Loucy (cell line): ENCODE measurements at regions not wholly inside any gene's neighbourhood (a gene's known extent, or its start where the extent isn't known, plus 50 kb on each side); places are given as distances from the start of the nearest gene placed in this dataset.

Source experiments
- H2AFZ ChIP-seq: fragments of 200-600 bp; sonication (generic); 2 replicates; pipeline ENCODE4 v1.6.0; 2016; ENCODE audit warnings: antibody characterized with exemption, mild to moderate bottlenecking, low read length, moderate library complexity
- H3F3A ChIP-seq: fragments of 200-600 bp; 2 replicates; pipeline ENCODE4 v1.6.0; 2016; ENCODE audit warnings: antibody characterized with exemption, low read depth, mild to moderate bottlenecking
- H3K27me3 ChIP-seq: fragments of 200-600 bp; sonication (generic); 2 replicates; pipeline ENCODE4 v1.6.1; 2014; ENCODE audit warnings: low read length, mild to moderate bottlenecking; ENCODE audit not compliant: insufficient read depth, poor library complexity, severe bottlenecking
- H3K36me3 ChIP-seq: fragments of 200-600 bp; sonication (generic); 2 replicates; pipeline ENCODE4 v1.6.1; 2016; ENCODE audit warnings: low read length; ENCODE audit not compliant: insufficient read depth
- H3K4me1 ChIP-seq: fragments of 200-600 bp; sonication (generic); 2 replicates; pipeline ENCODE4 v1.5.1; 2014; ENCODE audit warnings: low read length, mild to moderate bottlenecking; ENCODE audit not compliant: insufficient read depth, poor library complexity, severe bottlenecking
- H3K4me2 ChIP-seq: fragments of 200-600 bp; sonication (generic); 2 replicates; pipeline ENCODE4 v1.6.0; 2014; ENCODE audit warnings: antibody characterized with exemption, low read length, low read depth, mild to moderate bottlenecking; ENCODE audit not compliant: poor library complexity, severe bottlenecking
- H3K4me3 ChIP-seq: fragments of 200-600 bp; sonication (generic); 2 replicates; pipeline ENCODE4 v1.5.1; 2014; ENCODE audit warnings: low read length, mild to moderate bottlenecking, mixed read lengths; ENCODE audit not compliant: poor library complexity, severe bottlenecking
- H3K79me2 ChIP-seq: fragments of 200-600 bp; sonication (generic); 2 replicates; pipeline ENCODE4 v1.6.1; 2014; ENCODE audit warnings: low read length; ENCODE audit not compliant: insufficient read depth
- H3K9ac ChIP-seq: fragments of 200-600 bp; sonication (generic); 2 replicates; pipeline ENCODE4 v1.6.0; 2014; ENCODE audit warnings: mild to moderate bottlenecking, low read depth, low read length, moderate library complexity; ENCODE audit not compliant: poor library complexity, severe bottlenecking
- H3K9me2 ChIP-seq: fragments of 200-600 bp; sonication (generic); replicated peaks from 2 replicates; pipeline ENCODE4 v1.6.1; 2016; ENCODE audit warnings: low read depth, low read length, mixed read lengths
- H3K9me3 ChIP-seq: fragments of 200-600 bp; sonication (generic); 2 replicates; pipeline ENCODE4 v1.6.1; 2014; ENCODE audit warnings: mild to moderate bottlenecking, antibody characterized with exemption, low read length, low read depth; ENCODE audit not compliant: insufficient read depth
- H4K20me1 ChIP-seq: fragments of 200-600 bp; sonication (generic); 2 replicates; pipeline ENCODE4 v1.6.0; 2014; ENCODE audit warnings: antibody characterized with exemption, low read length, mild to moderate bottlenecking; ENCODE audit not compliant: insufficient read depth, poor library complexity, severe bottlenecking
- EZH2phosphoT487 ChIP-seq: fragments of 200-600 bp; IDR thresholded peaks from 2 replicates; pipeline ENCODE4 v1.6.1; 2018; ENCODE audit warnings: antibody characterized with exemption, mild to moderate bottlenecking, moderate library complexity, borderline replicate concordance
- TF ChIP-seq, protein P1 (sequence below): fragments of 200-600 bp; sonication (generic); conservative IDR thresholded peaks from 2 replicates; pipeline ENCODE4 v1.5.1; 2014; ENCODE audit warnings: mild to moderate bottlenecking, antibody characterized with exemption, low read length

DNA sequence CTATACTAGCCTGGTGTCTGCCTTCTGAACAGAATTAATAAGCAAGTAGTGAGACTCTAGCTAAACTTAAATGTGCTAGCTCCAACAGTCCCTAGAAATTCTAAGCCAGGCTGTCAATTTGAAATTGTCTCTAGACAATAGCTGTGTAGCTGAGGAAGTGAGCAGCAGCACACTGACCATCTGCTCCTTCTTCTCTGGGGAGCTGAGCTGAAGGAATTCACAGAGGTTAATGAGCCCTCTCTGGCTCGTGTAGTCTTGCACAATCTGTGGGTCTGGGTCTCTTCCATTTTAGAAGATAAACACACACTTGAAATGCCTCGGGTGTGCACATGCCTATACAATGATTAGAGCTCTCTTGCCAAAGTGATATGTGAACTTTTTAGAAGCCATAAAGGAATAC, 63.5 kb upstream of the BARX1 start:
- Histone ChIP-seq H3K4me1 (no peaks in the 10 kb centered on the region), H3F3A (no peaks in the 10 kb centered on the region), H3K4me2 (no peak overlapping the region), H3K9me3 (no peaks in the 10 kb centered on the region), H3K79me2 (no peaks in the 10 kb centered on the region), H2AFZ (no peak overlapping the region), H3K9ac (no peak overlapping the region), H3K4me3 (no peak overlapping the region), H3K27me3 (no peaks in the 10 kb centered on the region), H3K9me2 (no peaks in the 10 kb centered on the region), H3K36me3 (no peaks in the 10 kb centered on the region), H4K20me1 (no peaks in the 10 kb centered on the region)
- TF ChIP-seq EZH2phosphoT487: no peak
- TF ChIP-seq, protein P1, sequence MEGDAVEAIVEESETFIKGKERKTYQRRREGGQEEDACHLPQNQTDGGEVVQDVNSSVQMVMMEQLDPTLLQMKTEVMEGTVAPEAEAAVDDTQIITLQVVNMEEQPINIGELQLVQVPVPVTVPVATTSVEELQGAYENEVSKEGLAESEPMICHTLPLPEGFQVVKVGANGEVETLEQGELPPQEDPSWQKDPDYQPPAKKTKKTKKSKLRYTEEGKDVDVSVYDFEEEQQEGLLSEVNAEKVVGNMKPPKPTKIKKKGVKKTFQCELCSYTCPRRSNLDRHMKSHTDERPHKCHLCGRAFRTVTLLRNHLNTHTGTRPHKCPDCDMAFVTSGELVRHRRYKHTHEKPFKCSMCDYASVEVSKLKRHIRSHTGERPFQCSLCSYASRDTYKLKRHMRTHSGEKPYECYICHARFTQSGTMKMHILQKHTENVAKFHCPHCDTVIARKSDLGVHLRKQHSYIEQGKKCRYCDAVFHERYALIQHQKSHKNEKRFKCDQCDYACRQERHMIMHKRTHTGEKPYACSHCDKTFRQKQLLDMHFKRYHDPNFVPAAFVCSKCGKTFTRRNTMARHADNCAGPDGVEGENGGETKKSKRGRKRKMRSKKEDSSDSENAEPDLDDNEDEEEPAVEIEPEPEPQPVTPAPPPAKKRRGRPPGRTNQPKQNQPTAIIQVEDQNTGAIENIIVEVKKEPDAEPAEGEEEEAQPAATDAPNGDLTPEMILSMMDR: no peak

DNA sequence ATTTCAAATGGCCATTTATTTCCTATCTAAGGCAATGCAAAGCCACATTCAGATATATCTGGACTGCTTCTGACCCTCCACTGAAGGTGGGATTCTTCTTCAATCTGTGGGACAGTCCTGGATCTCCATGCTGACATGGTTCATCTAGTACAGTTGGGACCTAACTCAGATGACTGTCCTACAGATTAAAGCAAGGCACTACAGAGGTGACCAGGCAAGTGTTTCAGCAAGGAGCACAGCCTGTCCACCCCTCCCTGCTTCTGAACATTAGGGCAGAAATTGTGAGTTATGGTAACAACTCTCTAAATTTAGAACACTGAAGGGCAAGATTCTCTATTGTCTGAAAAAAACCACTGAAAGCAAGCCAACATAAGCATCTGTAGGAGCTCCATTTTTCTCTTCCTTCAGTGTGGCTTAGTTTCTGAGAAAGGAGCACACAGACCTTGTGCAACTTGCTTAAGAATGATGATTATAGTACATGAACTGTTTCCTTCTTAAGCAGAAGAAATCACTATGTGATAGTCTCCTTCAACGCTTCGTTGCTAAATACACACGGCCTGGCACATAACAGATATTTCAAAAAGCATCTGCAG, 62.9 kb upstream of the BARX1 start:
- Histone ChIP-seq H3K4me2 (no peak overlapping the region), H3K9me2 (no peaks in the 10 kb centered on the region), H2AFZ (no peak overlapping the region), H3F3A (no peaks in the 10 kb centered on the region), H3K4me3 (no peak overlapping the region), H3K4me1 (peaks cover 4% of the 10 kb centered on the region), H4K20me1 (no peaks in the 10 kb centered on the region), H3K9ac (no peak overlapping the region), H3K79me2 (no peaks in the 10 kb centered on the region), H3K27me3 (no peaks in the 10 kb centered on the region), H3K36me3 (no peaks in the 10 kb centered on the region), H3K9me3 (no peaks in the 10 kb centered on the region)
- no peak for TF ChIP-seq EZH2phosphoT487
- TF ChIP-seq, protein P1: no peak

DNA sequence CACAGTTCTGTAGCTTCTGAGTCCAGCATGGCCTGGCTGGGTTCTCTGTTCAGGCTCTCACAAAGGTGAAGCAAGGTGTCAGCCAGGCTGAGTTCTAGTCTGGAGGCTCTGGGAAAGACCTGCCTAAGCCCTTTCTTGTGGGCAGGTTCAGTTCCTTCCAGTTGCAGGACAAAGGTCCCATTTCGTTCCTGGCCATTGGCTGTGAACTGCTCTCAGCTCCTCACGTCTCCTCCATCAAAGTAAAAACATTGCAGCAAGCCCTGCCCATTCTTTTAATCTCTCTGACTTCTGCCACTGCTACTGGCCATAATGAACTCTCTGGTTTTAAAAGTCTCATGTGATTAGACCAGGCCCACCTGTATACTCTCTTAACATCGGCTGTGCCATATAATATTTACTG, 61.6 kb upstream of the BARX1 start:
- no peaks in the 10 kb centered on the region for H4K20me1 ChIP-seq
- no peaks in the 10 kb centered on the region for H3K9me3 ChIP-seq
- no peak overlapping the region for H3K4me3 ChIP-seq
- no peaks in the 10 kb centered on the region for H3K9me2 ChIP-seq
- peaks cover 6% of the 10 kb centered on the region for H3K4me1 ChIP-seq
- H3K79me2 ChIP-seq: no peaks in the 10 kb centered on the region
- H3K36me3 ChIP-seq: no peaks in the 10 kb centered on the region
- TF ChIP-seq EZH2phosphoT487: no peak
- TF ChIP-seq, protein P1: no peak
- no peak overlapping the region for H2AFZ ChIP-seq
- no peaks in the 10 kb centered on the region for H3K27me3 ChIP-seq
- no peaks in the 10 kb centered on the region for H3F3A ChIP-seq
- H3K9ac ChIP-seq: no peak overlapping the region
- no peak overlapping the region for H3K4me2 ChIP-seq
